Memory B cell (primary cell): ENCODE measurements at regions not wholly inside any gene's neighbourhood (a gene's known extent, or its start where the extent isn't known, plus 50 kb on each side); places are given as distances from the start of the nearest gene placed in this dataset.
"Not testable (repeated sequence)": the region's sequence is repeated elsewhere in the genome, so short reads cannot be mapped to it uniquely, and the experiment has no call there.

ENCODE experiments used
- ATAC-seq: fragments of 150-1000 bp; cut with Tn5 transposase; 2 replicates; pipeline ENCODE4 v1.10.0; 2021; ENCODE audit warnings: low read depth, mild to moderate bottlenecking, moderate library complexity
- DNase-seq, 2 donors: peaks; one replicate each; pipeline ENCODE4 v3.0.0; 2022; ENCODE audit warnings: low spot score in 2 of 2
- H3K27ac Mint-ChIP-seq: one replicate; pipeline ENCODE4 v1.8.0; 2022; ENCODE audit warnings: mild to moderate bottlenecking, moderate library complexity, mixed read lengths
- H3K27me3 Mint-ChIP-seq: one replicate; pipeline ENCODE4 v1.8.0; 2022; ENCODE audit warnings: mixed read lengths
- H3K36me3 Mint-ChIP-seq: one replicate; pipeline ENCODE4 v1.8.0; 2022; ENCODE audit warnings: mild to moderate bottlenecking, mixed read lengths
- H3K4me1 Mint-ChIP-seq: one replicate; pipeline ENCODE4 v1.8.0; 2022; ENCODE audit warnings: mixed read lengths
- H3K4me3 Mint-ChIP-seq: one replicate; pipeline ENCODE4 v1.8.0; 2022; ENCODE audit warnings: mild to moderate bottlenecking, moderate library complexity, mixed read lengths
- H3K9me3 Mint-ChIP-seq: one replicate; pipeline ENCODE4 v1.8.0; 2022; ENCODE audit warnings: mixed read lengths

DNA sequence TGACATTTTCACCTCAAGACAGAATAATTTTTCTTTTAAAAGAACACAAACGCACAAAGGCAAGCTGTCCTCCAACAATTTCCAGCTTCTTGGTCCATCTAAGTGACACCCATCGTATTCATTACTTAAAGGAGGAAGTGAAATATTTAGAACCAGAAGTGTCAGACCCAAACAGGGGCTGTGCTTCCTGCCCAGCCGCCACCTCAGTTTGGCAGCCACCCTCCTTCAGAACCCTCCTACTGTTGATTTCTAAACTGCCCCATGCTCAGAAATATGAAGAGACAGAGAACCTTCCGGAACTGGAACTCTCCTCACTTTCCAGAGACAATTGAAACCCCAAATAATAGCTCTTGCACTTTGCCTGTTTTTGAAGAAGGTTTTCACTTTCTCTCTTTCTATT is 734.8 kb upstream of the SALL3 start:
- Mint-ChIP-seq H3K4me3 (no peak overlapping the region), H3K4me1 (peaks cover 2% of the 10 kb centered on the region)

DNA sequence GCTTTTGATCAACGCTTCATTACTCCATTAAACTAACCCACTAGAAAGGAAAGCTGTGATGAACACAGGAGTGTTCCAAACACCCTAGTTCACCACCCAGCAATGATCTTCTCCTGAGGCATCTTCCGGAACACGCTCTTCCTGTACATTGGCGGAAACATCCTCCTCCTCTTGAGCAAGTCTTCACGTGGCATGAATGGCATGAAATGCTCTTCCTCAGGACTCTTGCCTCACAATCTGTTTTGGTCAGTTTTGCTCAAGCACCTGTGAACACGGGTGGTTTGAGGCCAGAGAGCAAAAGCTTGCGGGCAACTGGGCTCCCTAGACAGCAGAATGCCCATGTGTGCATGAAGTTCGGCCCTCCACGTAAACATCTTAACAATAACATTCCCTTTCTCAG is 734.2 kb upstream of the SALL3 start:
- Mint-ChIP-seq H3K27me3 (no peaks in the 10 kb centered on the region), H3K4me1 (peaks cover 2% of the 10 kb centered on the region), H3K9me3 (peaks cover 10% of the 10 kb centered on the region), H3K27ac (no peak overlapping the region), H3K4me3 (no peak overlapping the region), H3K36me3 (no peaks in the 10 kb centered on the region)
- ATAC-seq (no peak), DNase-seq (no peak)

More for the DNA sequence above, 734.8 kb upstream of the SALL3 start:
- Mint-ChIP-seq H3K27ac (no peak overlapping the region), H3K27me3 (no peaks in the 10 kb centered on the region), H3K36me3 (no peaks in the 10 kb centered on the region), H3K9me3 (peaks cover 10% of the 10 kb centered on the region)
- DNase-seq (no peak), ATAC-seq (no peak)

DNA sequence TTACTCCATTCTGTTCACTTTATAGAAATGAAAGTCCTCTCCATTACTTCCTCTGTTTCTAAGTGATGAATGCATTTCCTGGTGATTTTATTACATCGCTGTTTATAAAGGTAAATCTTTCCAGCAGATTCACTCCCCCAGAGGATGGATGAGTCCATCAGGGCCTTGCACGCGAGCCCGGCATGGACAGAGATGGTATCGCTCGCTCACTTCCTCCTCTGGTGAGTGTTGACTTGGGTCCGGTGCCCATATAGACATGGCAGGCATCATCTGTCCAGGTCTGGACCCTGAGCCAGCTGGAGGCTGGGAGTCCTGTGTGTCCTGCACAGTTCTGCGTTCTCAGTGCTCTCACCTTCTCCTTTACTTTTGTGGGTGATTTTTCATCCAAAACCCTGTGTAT is 733.6 kb upstream of the SALL3 start:
- peaks cover 10% of the 10 kb centered on the region for H3K9me3 Mint-ChIP-seq
- no peaks in the 10 kb centered on the region for H3K36me3 Mint-ChIP-seq
- H3K27me3 Mint-ChIP-seq, result no peaks in the 10 kb centered on the region
- H3K4me1 Mint-ChIP-seq, result peaks cover 2% of the 10 kb centered on the region
- DNase-seq (no peak), ATAC-seq (no peak)
- H3K27ac Mint-ChIP-seq, result no peak overlapping the region
- H3K4me3 Mint-ChIP-seq, result no peak overlapping the region

DNA sequence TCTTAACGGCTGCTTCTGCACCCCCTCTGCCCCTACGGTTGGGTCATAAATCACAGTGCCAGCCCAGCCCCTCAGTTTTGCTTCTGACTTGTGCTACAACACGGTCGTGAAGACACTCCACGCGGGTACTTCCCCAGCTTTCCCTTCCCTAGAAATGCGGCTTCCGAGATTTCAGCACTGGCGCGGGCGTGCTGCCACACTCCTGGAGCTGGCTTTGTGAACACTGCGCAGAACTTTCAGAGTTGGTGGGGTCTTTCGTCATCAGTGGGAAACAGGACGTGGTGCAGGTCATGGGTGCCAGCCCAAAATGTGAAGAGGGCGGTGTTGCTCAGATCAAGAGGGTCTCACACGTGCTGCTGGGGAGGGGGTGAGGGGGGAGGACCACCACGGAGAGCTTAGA is 733.0 kb upstream of the SALL3 start:
- no peaks in the 10 kb centered on the region for H3K36me3 Mint-ChIP-seq

DNA sequence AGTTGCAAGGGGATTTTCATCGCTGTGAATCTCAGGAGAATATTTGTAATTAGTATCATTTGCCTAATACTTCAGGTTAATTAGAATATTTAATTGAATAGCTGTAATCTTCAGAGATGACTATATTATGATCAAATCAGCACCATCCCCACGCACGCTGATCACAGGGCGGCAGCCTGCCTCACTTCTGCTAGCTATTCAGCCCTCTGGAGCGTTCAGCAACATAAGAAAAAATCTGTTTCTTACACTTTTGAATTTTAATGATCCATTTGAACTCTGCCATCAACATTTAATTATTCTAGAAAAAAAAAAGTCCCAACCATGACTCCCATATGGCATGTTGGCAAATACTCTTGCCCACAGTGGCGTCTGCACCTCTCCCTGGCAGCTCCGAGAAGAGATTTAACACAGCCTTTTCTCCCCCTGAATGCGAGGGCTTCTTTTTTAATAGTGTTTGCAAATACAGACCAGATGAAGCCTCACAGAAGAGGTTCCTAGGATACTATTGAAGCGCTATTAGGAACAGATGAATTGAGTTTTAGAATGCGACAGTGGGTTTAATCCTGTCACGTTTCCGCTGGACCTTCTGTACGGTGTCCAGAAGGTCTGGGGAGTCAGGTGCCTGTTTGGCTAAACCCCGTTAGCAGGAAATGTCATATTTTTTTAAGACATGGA is 731.9 kb upstream of the SALL3 start:
- H3K4me3 Mint-ChIP-seq, result no peak overlapping the region
- ATAC-seq, result no peak
- H3K27me3 Mint-ChIP-seq, result no peaks in the 10 kb centered on the region
- no peak for DNase-seq
- H3K27ac Mint-ChIP-seq, result no peak overlapping the region
- no peaks in the 10 kb centered on the region for H3K36me3 Mint-ChIP-seq
- H3K4me1 Mint-ChIP-seq, result peaks cover 2% of the 10 kb centered on the region
- peaks cover 10% of the 10 kb centered on the region for H3K9me3 Mint-ChIP-seq

More for the DNA sequence above, 733.0 kb upstream of the SALL3 start:
- ATAC-seq (no peak), DNase-seq (no peak)
- Mint-ChIP-seq H3K4me3 (no peak overlapping the region), H3K27me3 (no peaks in the 10 kb centered on the region), H3K27ac (no peak overlapping the region), H3K9me3 (peaks cover 10% of the 10 kb centered on the region), H3K4me1 (peaks cover 2% of the 10 kb centered on the region)

DNA sequence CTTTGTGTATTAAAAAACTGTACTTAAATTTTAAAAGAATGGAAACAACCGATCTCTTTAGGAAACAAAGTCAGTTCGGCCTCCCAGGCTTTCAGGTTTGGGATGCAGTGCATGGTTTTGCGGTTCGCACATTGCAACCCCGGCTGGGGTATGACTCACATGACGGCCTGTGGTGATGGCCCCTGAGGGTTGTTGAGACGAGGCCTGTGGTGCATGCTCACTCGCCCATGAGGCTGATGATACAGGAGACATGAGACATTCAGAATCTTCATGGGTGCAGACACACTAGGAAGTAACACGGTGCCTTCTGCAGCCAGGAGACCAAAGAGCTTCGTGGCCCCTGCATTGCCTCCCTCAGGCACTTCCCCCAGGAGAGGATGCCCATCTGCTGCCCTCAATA is 724.6 kb upstream of the SALL3 start:
- H3K36me3 Mint-ChIP-seq, result no peaks in the 10 kb centered on the region
- H3K9me3 Mint-ChIP-seq, result no peaks in the 10 kb centered on the region
- H3K4me1 Mint-ChIP-seq, result no peaks in the 10 kb centered on the region
- no peaks in the 10 kb centered on the region for H3K27me3 Mint-ChIP-seq
- DNase-seq (no peak), ATAC-seq (no peak)
- no peak overlapping the region for H3K27ac Mint-ChIP-seq
- H3K4me3 Mint-ChIP-seq, result no peak overlapping the region

DNA sequence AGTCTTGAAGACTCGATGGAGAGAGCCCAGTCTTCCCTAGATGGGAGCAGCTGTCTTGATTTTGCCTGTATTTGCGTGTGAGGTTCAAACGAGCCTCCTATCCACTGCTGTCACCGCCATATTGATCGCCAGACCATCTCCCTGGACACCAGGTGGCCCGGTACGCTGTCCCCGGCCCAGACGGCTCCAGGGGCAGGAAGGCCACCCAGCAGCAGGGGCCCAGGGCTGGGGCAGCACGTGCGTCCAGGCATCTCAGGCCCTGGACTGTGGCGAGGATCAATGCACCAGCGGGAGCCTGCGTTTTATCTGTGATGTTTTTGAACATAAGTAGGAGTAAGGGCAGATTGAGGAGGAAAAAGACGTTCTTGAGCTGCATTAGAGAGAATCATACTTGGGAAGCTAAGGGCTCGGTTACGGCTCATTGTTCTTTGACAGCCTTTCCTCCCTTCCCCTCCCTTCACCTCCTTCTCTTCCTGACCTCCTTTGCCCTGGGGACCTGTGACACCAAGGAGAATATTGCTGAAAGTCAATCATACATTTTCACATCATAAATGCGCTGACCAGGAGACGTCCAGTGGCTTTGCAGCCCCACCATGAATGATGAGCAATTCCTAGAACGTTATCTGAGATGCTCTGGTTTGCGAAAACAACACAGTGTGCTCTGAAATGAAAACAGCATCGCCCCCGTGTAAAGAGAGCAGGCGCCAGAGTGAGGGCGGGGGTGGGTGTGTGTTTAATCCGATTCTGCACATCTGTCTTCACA is 711.2 kb upstream of the SALL3 start:
- ATAC-seq (no peak), DNase-seq (no peak)
- Mint-ChIP-seq H3K9me3 (peaks cover 3% of the 10 kb centered on the region), H3K27ac (no peak overlapping the region), H3K4me1 (no peaks in the 10 kb centered on the region), H3K36me3 (no peaks in the 10 kb centered on the region), H3K4me3 (no peak overlapping the region), H3K27me3 (no peaks in the 10 kb centered on the region)

DNA sequence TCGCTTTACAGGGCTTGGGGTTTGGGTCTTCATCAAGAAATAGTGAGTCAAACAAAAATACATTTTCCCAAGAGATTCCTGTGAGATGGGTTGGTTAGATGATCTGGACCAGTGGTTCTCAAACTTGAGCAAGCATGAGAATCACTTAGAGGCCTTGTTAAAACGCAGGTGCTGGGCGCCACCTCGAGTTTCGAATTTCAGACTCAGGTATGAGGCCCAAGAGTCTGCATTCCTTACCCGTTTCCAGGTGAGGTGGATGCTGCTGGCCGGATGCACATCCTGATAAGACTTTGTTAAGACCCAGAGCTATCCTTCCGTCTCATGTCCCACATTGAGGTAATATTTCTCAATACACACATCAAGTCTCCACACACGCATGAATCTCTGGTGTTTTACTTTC is 707.8 kb upstream of the SALL3 start:
- Mint-ChIP-seq H3K4me3 (no peak overlapping the region), H3K27me3 (no peaks in the 10 kb centered on the region), H3K4me1 (no peaks in the 10 kb centered on the region), H3K27ac (no peak overlapping the region), H3K9me3 (peaks cover 11% of the 10 kb centered on the region), H3K36me3 (no peaks in the 10 kb centered on the region)
- DNase-seq (no peak), ATAC-seq (no peak)

DNA sequence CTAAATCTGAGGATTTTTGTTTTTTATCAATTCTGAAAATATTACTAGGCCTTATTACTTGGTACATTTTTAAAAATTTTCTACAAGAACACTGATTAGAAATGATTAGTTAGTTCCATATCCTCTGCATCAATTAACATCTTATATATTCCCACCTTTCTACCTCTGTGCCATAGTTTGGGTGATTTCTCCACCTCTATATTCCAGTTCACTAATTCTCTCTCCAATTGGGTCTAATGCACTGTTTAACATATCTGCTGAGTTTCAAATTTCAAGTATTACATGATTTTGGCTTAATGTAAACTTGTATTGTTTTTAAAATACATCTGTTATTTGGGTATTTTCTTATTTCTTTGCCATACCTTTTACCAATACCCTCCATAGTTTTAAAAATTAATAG is 705.7 kb upstream of the SALL3 start:
- ATAC-seq, result no peak
- H3K4me1 Mint-ChIP-seq, result no peaks in the 10 kb centered on the region
- H3K27me3 Mint-ChIP-seq, result no peaks in the 10 kb centered on the region
- H3K27ac Mint-ChIP-seq, result no peak overlapping the region
- peaks cover 10% of the 10 kb centered on the region for H3K9me3 Mint-ChIP-seq
- no peak for DNase-seq
- H3K36me3 Mint-ChIP-seq, result no peaks in the 10 kb centered on the region
- no peak overlapping the region for H3K4me3 Mint-ChIP-seq

DNA sequence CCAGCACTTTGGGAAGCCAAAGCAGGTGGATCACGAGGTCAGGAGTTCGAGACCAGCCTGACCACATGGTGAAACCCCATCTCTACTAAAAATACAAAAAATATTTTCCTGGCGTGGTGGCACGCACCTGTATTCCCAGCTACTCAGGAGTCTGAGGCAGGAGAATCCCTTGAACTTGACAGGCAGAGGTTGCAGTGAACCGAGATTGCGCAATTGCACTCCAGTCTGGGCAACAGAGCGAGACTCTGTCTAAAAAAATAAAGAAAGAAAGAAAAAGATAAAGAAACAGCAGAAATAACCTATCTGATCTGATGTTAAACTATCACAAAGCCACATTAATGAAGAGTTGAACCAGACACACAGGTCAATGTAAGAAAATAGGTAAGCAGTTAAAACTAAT is 696.2 kb upstream of the SALL3 start:
- not testable (repeated sequence) for H3K27me3 Mint-ChIP-seq, H3K4me3 Mint-ChIP-seq, H3K27ac Mint-ChIP-seq, H3K4me1 Mint-ChIP-seq, ATAC-seq, H3K36me3 Mint-ChIP-seq, DNase-seq, H3K9me3 Mint-ChIP-seq

DNA sequence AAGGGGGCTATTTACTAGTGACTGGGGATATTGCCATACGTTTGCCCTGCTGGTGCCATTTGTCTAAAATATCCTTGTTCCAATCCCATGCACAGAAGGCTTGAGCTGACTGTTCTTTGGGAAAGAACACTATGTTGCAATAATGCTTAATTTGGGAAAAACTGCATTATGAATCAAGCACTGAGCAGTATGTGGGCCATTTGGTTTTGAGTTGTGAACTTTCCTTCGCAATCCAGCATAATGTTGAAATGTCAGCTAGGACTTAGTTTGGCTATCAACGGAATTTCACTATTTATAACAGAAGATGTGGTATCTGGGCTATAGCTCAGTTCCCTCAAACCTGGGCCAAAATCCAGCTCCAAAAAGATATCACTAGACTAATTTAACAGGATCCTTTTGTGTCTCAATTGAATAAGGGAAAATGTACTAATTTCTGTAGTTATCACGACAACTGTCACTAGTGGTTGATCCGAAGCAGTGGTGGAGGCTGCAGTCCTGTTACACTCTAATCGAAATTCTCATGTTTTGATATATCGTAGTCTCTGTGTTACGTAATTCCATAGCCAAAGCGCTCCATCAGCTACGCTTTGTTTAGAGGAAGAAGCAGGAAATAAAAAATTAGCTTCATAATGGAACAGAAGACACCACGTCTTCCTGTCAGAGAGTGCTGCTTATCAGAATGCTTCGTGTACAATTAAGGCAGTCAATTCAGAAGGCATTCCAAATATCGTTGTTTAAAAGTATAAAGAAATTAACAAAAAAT is 686.8 kb upstream of the SALL3 start:
- DNase-seq (no peak), ATAC-seq (no peak)
- Mint-ChIP-seq H3K4me3 (no peak overlapping the region), H3K9me3 (peaks cover 6% of the 10 kb centered on the region), H3K36me3 (no peaks in the 10 kb centered on the region), H3K27ac (no peak overlapping the region), H3K27me3 (no peaks in the 10 kb centered on the region), H3K4me1 (no peaks in the 10 kb centered on the region)

DNA sequence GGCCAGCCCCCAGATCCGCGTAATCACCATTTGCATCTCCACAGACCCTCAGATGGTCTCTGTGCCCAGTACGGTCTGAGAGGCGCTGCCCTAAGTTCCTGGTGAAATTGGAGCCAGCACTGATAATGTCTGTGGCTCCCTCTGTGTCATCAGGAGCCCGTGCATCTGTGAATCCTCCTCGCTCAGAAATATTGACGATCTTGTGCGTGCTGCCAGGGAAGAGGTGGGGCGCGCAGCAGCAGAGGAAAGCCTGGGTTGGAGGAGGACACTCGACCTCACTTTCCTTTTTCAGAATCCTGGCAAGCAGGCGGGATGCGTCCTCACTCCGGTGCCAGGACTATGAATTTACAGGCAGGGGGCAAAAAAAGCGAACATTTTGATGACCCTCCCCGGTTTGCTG is 686.1 kb upstream of the SALL3 start:
- peaks cover 4% of the 10 kb centered on the region for H3K9me3 Mint-ChIP-seq
- no peak for ATAC-seq
- H3K27me3 Mint-ChIP-seq, result no peaks in the 10 kb centered on the region
- no peaks in the 10 kb centered on the region for H3K36me3 Mint-ChIP-seq
- no peaks in the 10 kb centered on the region for H3K4me1 Mint-ChIP-seq
- no peak for DNase-seq
- no peak overlapping the region for H3K4me3 Mint-ChIP-seq
- H3K27ac Mint-ChIP-seq, result no peak overlapping the region

DNA sequence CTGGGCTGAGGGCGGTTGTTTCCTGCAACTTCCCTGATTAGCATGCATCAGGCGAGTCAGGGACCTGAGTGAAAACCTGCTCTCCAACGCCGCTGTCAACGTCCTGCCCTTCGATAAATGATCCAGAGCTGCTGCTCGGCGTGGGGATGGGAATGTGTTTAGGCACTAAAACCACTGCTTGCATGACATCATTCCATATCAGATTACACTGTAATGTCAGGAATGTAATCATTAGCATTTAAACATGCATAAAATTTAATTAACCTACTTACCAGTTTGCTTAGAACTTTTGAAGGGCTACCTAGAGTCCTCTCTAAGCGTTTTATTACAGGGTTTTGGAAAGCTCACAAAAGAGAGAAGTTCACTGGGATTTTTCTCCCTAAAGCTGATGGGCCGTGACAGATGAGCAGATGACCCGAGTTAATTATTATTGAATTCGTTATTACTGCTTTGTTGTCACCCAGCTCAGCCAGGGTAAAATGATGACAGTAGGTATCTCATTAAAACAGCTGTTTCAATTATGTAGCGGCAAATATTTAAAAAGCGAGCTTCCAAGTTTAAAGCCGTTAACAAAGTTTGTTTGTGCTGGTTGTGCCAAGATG is 685.6 kb upstream of the SALL3 start:
- no peak for ATAC-seq
- no peak for DNase-seq
- Mint-ChIP-seq H3K9me3 (peaks cover 4% of the 10 kb centered on the region), H3K36me3 (no peaks in the 10 kb centered on the region), H3K4me3 (no peak overlapping the region), H3K27me3 (no peaks in the 10 kb centered on the region), H3K27ac (no peak overlapping the region), H3K4me1 (no peaks in the 10 kb centered on the region)

DNA sequence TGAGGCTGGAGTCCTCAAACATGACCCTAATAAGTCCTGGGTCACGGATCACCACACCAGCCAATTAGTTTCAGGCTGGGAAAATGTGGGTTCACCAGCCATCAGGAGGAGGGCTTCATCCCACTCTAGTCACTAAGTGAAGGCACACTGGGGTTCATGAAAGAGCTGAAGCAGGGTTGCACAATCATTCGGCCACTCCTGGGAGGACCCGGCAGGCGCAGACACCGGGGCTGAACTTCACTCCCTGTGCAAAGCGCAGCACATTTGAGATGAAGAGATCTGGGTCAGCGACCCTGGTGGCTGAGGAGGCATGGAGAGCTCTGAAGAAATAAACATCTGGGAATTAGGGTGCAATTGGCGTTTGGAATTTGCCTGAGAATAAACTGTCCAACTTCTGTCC is 684.4 kb upstream of the SALL3 start:
- no peaks in the 10 kb centered on the region for H3K4me1 Mint-ChIP-seq
- ATAC-seq (no peak), DNase-seq (no peak)
- no peak overlapping the region for H3K27ac Mint-ChIP-seq
- peaks cover 4% of the 10 kb centered on the region for H3K9me3 Mint-ChIP-seq
- H3K36me3 Mint-ChIP-seq, result no peaks in the 10 kb centered on the region
- H3K4me3 Mint-ChIP-seq, result no peak overlapping the region
- H3K27me3 Mint-ChIP-seq, result no peaks in the 10 kb centered on the region
